IPS DF 4.7 (cell line): ENCODE measurements at regions not wholly inside any gene's neighbourhood (a gene's known extent, or its start where the extent isn't known, plus 50 kb on each side); places are given as distances from the start of the nearest gene placed in this dataset.

Experiments
- DNase-seq: peaks from one replicate; pipeline ENCODE4 v3.0.0-alpha.2; 2013; ENCODE audit warnings: low spot score; ENCODE audit errors: extremely low read depth

DNA sequence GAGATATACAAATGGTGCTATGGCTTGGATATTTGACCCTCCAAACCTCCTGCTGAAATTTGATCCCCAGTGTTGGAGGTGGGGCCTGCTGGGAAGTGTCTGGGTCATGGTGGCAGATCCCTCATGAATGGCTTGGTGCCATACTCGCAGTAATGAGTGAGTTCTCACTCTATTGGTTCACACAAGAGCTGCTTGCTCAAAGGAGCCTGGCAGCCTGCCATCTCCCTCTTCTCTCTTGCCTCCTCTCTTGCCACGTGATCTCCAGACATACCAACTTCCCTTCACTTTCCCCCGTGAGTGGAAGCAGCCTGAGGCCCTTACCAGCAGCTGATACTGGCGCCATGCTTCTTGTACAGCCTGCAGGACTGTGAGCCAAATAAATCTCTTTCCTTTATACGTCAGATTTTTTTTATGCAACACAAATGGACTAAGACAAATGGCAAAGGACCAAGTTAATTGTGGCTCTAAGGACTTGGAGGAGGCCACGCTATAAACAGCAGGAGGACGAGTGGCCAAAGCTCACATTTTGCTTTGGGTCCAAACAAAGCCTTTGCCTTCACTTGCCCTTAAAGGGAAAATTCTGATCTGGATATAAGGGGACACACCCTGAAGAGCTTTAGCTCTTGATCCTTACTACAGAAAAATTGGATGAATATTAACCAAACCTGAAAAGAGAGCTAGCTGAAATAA, 214.7 kb downstream of the SS18 start:
- no peak for DNase-seq

DNA sequence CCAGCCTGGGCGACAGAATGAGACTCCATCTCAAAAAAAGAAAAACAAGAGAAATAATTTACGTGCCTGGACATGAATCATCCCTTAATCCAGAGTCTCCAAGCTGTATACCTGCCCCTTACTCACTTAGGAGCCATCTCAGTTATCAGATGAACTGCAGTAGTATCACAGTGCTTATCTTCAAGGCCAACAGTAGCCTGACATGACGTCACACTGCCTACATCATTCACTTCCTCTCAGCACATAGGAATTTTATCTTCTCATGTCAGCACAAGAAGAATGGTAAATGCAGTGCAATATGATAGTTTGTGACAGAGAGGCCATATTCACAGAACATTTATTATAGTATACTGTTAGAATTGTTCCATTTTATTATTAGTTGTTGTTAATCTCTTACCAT, 216.6 kb downstream of the SS18 start:
- DNase-seq, result no peak

DNA sequence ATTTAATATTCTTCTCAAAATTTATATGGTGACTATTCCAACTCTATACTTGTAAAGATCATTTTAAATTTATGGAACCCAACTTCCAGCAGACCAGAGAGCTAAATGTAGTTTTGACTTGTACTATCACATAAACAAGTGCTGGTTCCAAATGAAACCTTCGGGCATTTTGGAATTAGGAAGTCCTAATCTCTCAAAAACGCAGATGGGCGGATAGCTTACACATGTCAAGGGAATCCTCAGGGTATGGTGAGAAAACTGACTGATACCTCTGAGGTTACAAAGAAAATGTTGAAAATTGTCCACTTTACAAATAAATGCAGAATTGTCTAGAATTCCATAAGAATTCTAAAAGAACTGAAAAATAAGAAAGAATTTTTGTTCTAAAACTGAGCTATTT, 224.1 kb downstream of the SS18 start:
- DNase-seq, result no peak

DNA sequence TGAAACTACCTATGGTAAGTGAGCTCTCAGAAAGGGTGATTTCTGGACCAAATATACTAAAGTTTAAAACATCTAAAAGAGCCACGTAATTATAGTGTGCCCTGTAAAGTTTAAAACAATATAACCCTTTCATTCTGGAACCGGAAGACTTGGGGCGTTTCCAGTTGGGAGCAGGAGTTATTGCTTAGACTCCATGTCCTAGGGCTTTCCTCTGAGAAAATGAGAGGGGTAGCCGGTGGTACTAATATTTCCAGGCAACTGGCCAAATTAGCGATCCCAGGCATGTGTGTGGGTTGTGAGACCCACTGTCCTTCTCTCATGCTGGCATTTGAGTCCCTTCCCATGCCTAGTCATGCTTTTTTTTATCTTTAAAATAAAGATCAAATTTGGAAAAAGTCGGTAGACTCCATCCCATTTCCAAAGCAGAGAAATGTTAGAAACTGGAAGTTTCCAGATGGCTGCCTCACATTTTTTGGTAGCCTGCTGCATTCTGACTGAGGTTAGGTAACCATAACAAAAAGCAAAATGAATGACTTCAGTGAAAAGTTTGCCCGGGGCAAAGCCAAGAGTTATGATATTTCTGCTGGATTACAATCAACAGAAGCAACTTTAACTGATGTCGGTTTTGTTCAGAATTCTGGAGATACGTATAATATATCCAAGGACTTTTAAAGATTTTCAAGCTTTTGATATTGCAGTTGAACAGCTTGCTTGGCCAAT, 227.4 kb downstream of the SS18 start:
- no peak for DNase-seq

DNA sequence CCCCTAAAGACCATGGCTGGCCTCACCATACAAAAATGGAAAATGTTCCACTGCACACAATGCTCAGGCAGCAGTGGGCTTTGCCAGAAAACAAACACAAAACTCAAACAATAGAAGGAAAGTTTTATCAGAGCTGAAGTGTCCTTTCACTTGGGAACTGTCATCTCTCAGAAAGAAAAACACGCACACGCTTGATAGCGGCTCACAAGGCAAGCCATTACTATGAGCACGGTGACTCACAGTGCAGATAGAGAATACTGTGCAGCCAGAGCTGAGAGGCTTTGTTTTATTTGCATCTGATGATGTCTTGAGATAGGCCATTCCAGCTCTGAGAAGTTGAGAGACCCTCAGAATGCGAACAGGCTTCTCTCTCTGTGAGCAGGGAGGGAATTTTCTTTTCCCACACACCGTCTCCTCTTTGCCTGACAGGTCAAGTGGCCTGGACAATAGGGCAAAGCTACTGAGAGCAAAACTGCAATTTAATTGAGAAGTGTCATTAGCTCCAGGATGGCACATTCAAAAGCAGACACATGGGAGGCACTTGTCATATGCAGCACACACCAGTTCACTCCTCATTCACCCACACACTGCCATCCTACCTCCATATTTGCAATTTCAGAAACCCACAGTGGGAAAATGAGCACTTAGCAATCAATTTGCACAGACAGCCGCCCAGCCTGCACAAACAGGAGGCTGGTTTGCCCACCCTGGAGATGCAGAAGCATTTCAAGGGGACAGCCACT, 236.6 kb downstream of the SS18 start:
- no peak for DNase-seq

DNA sequence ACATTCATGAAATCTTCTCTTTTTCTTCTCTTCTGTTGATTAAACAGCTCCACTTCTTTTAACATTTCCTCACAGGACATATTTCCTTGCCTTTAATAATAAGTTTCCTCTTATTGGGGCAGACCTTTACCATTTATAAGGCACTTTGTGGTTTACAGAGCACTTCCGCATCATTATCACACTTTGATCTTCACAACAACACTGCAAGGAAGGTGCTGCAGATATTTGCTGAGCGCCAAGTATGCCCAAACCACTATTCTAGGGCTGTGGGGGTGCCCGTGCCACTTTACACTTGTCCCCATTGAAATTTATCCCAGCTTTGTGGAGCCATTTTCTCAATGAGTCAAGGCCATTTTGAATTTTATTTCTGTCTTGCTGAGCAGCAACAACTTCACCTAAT, 246.6 kb downstream of the SS18 start:
- DNase-seq, result no peak

DNA sequence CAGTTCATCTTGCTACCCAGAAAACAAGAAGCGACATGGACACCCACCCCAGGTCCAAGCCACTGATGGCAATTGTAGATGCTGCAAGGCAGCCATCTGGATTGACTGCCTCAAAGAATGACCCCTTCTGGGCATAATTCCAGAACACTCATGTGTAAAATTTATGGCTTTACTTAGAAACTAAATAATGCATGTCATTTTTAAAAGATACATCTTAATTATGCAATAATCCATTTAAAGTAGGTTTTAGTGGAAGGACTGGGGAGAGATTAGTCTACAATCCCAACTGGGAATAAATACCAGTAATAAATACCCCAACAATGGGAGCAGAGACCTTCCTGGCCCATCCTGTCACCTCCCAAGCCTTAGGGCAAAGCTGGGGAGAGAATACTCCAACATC, 247.7 kb downstream of the SS18 start:
- no peak for DNase-seq

DNA sequence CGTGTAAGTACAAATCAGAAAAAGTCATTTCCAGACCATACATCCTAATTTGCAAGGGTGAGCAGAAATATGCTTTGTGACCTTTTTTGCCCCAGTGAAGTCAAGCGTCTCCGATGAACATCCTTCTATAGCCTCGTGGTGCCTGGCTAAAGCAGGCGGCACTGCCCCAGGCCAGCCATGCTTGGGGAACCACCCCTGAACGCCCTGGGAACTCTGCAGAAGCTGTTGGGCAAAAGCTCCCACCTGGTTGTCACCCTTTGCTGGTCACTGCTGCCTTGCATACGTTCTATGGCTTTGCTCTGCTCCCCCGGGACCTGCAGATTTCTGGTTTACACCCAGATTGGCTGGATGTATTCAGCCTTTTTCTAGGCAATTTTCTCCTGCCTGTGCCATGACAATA, 256.4 kb downstream of the SS18 start:
- no peak for DNase-seq

DNA sequence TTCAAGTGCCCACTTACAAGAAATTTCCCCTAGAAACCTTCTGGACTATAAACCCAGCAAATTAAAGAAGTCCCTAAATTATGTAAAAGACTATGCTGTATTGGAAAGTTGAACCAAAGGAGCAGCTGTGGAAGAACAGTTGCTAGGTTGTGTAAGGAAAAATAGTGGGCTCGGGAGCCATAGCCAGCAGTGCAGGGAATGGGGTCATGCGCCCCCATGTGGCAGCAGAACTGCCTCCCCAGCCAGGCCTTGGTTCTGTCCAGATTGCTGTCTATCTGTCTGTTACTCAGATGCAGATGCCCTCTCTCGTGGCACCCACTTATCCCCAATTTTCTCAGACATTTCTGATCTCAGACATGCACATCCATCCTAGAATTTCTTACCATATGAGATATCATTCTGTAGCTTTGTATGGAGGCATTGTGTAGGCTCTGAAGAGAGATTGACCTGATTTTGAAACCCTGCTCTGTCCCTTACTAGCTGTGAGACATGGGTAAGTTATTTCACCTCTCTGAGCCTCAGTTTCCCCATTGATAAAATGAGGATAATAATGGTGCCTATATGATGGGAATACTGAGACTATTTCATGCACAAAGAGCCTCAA, 258.3 kb downstream of the SS18 start:
- peak; percentile 36 for DNase-seq

DNA sequence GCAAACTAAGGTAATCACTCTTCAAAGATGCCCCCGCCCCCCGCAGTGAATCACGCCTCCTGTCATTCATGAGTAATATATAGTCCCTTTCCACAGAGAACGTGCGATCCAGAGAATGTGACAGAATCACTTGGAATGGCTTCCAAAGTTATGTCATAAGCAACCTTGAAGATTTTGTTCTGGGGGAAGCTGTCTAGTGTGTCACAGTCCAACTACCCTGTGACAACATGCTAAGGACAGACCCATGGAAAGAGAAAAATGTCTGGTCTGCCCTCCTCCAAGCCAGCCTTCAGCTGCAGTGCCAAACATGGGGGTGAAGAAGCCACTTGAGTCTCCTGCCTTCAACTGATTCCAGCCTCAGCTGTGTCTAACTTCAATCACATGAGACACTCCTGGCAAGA, 259.1 kb downstream of the SS18 start:
- no peak for DNase-seq

DNA sequence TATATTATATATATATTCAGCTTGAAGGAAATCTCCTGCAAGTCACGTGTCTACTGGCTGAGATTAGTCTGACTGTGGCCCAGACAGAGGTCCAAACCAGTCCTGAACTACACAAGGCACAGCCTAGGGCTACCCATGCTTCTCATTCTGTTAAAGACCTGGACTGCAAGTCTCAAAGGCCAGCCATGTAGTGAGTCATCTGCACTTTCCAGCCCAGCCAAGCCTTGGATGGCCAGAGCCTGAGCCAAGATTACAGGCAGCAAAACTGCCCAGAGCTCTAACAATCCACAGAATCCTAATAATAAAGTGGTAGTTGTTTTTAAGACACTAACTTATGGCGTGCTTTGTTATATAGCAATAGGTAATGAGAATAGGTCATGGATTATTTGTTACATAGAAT, 259.6 kb downstream of the SS18 start:
- DNase-seq, result no peak

DNA sequence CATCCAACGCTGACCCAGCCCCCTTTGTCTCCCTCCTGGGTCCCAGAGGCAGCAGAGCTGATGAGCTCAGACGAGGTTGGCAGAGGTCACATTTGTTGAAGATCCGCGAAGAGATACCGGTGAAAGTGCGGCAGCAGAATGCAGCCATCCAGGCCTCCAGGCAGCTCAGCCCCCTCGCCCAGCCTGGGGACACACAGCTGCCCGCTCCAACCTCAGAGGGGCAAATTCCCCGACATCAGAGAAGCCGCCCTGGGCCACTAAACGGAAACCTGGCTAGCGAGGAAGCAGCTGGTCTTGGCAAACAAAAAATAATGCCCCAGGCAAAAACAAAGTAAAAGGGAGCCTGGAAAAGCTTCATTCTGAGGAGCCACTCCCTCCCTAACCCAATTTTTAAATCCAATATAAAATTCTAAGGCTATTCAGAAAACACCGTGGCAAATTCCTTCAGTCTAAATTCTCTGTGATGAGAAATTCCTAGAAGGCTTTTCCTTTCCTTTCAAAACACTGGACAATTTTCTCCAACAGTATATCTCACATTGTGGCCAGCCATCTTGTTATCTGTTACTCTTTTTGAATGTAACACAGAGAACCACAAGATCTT, 262.4 kb downstream of the SS18 start:
- DNase-seq, result no peak

DNA sequence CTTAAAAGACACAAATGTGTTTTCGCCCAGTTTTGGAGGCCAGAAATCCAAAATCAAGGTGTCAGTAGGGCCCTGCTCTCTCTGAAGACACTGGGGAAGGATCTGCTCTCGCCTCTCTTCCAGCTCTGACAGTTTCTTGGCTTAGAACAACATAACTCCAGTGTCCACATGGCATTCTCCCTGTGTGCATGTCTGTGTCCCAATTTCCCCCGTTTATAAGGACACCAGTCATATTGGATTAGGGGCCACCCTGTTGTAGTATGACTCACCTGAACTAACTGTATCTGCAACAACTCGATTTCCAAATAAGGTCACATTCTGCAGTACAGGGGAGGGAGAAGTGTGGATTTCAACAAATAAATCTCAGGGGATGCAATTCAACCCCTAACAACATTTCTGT, 263.2 kb downstream of the SS18 start:
- no peak for DNase-seq

DNA sequence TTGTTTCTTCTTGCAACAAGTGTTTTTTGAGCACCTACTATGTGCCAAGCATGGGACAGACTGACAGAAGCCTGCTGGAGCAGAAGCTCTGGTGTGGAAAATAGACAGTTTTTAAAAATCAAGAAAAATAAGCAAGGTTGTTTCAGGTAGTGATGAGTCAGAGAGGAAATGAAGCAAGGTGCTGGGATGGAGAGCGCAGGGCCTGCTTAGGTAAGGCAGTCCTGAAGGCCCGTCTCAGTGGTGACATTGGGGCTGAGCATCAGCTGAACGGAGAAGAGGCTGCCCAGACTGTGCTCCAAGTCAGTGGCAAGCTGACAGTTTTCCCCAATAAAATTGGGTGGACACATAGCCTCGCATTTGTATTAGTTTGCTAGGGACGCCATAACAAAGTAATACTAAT, 263.6 kb downstream of the SS18 start:
- no peak for DNase-seq

DNA sequence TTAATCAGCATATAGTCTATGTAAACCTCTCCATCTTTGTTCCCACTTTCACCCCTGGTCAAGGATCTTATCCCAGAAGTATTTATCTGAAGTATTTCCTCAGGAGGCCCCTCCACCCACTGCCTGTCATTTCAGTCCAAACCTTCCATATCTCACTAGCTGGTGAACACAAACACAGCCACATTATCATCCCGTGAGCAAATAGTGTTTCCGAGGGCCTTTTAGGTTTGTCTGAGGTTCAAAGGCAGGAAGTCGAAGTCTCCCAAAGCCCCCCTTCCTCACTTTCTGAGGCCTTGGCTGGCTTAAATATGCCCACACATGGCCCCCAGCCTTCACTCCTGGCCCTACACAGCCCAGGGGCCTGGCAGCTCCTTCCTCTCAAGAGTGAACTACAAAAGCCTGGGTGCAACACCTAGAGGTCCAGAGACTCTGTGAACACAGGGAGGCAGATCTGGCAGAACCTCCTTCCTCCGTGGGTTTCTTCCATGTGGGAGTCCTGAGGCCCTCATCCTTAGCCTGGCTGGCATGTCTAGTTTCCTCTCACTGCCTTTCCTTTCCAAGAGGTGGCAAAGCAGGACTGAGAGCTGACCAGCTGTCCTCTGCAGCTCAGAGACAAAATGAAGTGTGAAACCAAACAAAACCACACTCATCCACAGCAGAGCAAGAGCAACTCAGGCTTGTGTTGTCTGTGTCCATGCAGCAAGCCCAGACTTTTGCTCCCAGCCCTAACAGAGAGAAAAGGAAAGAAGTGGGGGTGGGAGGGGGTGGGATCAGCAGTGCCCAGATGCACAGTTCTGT, 264.2 kb downstream of the SS18 start:
- DNase-seq, result no peak

DNA sequence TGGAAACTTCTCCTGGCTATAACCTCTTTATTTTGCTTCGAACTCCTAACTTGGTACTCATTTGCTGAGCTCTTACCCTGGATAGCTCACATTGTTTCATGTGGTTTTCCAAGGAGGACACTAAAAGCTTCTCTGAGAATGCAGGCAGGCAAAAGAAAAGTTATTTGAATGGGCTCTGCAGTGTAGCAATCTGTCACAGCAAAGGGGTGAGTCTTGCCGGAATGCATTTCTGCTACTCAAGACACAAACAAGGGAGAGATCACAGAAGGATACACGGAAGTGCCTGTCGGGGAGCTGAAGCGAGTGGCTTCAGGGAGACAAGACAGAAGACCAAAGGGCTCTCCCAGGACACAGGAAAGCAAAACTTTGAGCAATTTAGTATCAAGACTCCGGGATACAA, 265.4 kb downstream of the SS18 start:
- DNase-seq, result no peak

DNA sequence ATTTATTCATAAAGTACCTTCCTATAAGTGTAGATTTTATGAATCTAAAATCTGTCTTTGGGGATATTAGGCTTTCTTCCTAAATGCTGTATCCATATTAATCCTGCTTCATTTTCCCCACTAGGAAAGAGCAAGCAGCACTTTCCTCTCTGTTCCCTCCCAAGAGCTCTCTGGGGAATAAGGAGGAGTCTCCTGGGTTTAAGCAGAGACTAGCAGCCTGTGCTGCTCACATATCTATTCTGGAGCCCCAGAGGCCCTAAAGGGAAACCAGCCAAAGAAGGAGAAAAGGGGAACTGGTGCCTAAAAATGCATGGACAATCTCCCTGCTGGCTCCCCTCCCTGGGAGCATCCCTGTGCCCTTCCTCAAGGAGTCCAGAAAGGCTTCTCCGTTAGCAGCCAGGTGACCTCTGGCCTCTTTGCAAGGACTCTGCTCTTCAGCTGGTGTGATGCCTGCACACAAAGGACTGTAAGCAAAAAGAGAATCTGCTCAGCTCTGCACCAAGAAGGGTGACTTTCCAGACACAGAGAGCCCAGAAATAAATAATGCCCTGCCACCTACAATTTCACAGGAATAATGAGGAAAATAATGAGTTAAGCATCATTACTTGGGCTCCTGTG, 270.6 kb downstream of the SS18 start:
- DNase-seq, result no peak

DNA sequence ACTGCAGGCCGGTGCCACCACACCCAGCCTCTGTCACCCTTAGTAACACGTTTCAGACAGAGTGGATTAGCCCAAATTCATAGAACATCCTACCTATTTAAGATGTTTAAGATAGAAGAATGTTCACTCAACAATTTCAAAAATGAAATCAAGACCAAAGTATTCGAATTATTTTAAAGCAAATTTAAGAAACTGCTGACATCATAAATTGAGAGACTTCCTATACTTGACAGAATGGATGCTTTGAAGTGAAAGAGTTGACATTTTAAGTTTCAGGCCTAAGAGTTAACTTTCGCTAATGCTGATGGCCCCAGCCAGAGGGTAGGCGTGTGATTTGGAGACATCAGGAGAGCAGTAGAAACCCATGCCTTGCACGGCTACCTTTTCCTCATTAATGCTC, 271.9 kb downstream of the SS18 start:
- DNase-seq, result no peak

DNA sequence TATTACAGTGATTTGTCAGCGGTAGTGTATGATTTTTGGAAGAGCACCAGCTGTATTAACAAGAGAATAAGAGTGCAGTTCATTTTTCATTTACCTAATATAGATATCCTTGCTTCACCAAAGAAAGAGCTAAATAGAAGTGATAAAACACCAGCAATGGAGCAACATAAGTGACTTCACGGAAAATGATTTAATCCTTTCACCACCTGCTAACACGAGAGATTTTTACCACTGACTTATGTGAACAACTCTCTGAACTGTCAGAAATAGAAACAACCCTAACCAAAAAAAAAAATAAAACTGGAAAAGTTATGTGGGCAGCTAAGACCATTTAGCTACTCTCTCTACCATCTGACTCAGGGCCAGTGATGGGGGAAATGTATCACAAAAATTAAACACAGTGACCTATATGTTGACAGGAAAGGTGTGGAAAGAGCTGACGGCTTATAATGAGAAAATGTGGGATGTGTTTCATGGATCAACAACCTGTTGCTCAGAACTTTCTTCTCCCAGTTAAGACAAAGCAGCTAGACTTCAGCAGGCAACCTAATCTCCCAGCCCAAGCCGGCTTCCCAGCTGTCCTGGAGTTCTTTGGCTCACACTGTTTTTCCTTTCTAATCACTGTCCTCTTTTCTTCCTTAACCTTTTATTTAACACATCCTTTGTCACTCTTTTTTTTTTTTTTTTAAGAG, 272.7 kb downstream of the SS18 start:
- DNase-seq, result no peak

DNA sequence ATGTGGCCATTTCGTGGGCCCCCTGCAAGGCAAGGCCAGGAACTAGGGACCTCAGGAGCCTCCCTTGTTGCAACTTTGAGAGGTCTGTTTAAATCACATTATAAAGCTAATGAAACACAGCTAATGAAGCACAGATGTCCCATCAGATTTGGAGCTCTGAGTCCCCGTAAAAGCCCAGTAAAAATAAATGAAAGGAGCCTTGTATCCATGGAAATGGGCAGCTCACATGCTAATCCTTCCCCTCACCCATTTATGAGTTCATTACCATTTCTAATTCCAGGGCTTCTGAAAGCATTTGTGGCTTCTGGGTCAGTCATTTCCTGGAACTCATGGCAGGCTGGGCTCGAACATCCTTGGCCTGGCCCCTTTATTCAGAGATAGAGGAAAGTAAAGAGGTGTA, 274.8 kb downstream of the SS18 start:
- DNase-seq, result no peak
